HEK293 (cell line): ENCODE measurements at regions not wholly inside any gene's neighbourhood (a gene's known extent, or its start where the extent isn't known, plus 50 kb on each side); places are given as distances from the start of the nearest gene placed in this dataset.

Experiments
- CTCF ChIA-PET: fragments of 350-600 bp; formaldehyde crosslinking; extraction: SDS; loops from one replicate; lab custom pipeline; 2021; ENCODE audit warnings: antibody characterized with exemption; lab: Yijun Ruan, JAX
- POLR2A ChIA-PET: fragments of 300-600 bp; formaldehyde crosslinking; extraction: SDS; loops from one replicate; lab custom pipeline; 2020; ENCODE audit warnings: antibody characterized with exemption, inconsistent platforms; lab: Yijun Ruan, JAX
- H3K27ac ChIP-seq: fragments of 200-500 bp; sonication (Bioruptor generic); 2 replicates; pipeline ENCODE4 v1.5.1; 2014; ENCODE audit warnings: low read depth, low read length, control low read depth, inconsistent platforms; ENCODE audit errors: extremely low read depth
- H3K36me3 ChIP-seq, 2 experiments: fragments of 200-500 bp in 1 of 2; sonication (Bioruptor generic) in 1 of 2; 1 replicate in 1 of 2; 2 replicates in 1 of 2; pipeline ENCODE4 v1.5.1; 2014 to 2017; ENCODE audit warnings: inconsistent platforms in 2 of 2, low read length in 2 of 2; ENCODE audit not compliant: control insufficient read depth in 2 of 2, insufficient read depth in 1 of 2
- H3K4me1 ChIP-seq: fragments of 200-500 bp; sonication (Bioruptor generic); 2 replicates; pipeline ENCODE4 v1.5.1; 2014; ENCODE audit warnings: mild to moderate bottlenecking, low read length, inconsistent platforms; ENCODE audit not compliant: control insufficient read depth, insufficient read depth
- H3K4me3 ChIP-seq: 2 replicates; pipeline ENCODE4 v1.5.1; 2011; ENCODE audit warnings: low read depth, mild to moderate bottlenecking, control low read depth, low read length, moderate library complexity
- H3K9me3 ChIP-seq: fragments of 200-500 bp; sonication (Bioruptor generic); 2 replicates; pipeline ENCODE4 v1.5.1; 2014; ENCODE audit warnings: low read depth, low read length, inconsistent platforms; ENCODE audit not compliant: control insufficient read depth, insufficient read depth
- BCL11B ChIP-seq: fragments of 450-650 bp; formaldehyde crosslinking; IDR thresholded peaks from 2 replicates; pipeline ENCODE4 v1.5.1; 2016; ENCODE audit warnings: low read depth, missing biosample characterization, missing genetic modification characterization
- GLI2 ChIP-seq: fragments of 450-650 bp; formaldehyde crosslinking; IDR thresholded peaks from 2 replicates; pipeline ENCODE4; 2017; ENCODE audit warnings: missing biosample characterization, missing genetic modification characterization, low read depth, borderline replicate concordance
- GLIS1 ChIP-seq: fragments of 450-650 bp; formaldehyde crosslinking; IDR thresholded peaks from 2 replicates; pipeline ENCODE4 v1.5.1; 2016; ENCODE audit warnings: missing biosample characterization, missing genetic modification characterization
- SCRT1 ChIP-seq: fragments of 450-650 bp; formaldehyde crosslinking; IDR thresholded peaks from 2 replicates; pipeline ENCODE4 v1.5.1; 2016; ENCODE audit warnings: missing biosample characterization, missing genetic modification characterization, borderline replicate concordance
- YY2 ChIP-seq: fragments of 450-650 bp; formaldehyde crosslinking; IDR thresholded peaks from 2 replicates; pipeline ENCODE4 v1.5.1; 2016; ENCODE audit warnings: missing biosample characterization, missing genetic modification characterization
- ZBTB44 ChIP-seq: fragments of 450-650 bp; IDR thresholded peaks from 2 replicates; pipeline ENCODE4 v1.5.1; 2018; ENCODE audit warnings: missing biosample characterization, mild to moderate bottlenecking, missing genetic modification characterization
- ZBTB49 ChIP-seq: fragments of 450-650 bp; formaldehyde crosslinking; IDR thresholded peaks from 2 replicates; pipeline ENCODE4 v1.5.1; 2016; ENCODE audit warnings: missing biosample characterization, missing genetic modification characterization, low read depth
- ZNF175 ChIP-seq: fragments of 450-650 bp; formaldehyde crosslinking; IDR thresholded peaks from 2 replicates; pipeline ENCODE4 v1.5.1; 2016; ENCODE audit warnings: missing biosample characterization, missing genetic modification characterization
- ZNF26 ChIP-seq: fragments of 450-650 bp; formaldehyde crosslinking; IDR thresholded peaks from 2 replicates; pipeline ENCODE4 v1.5.1; 2016; ENCODE audit warnings: missing biosample characterization, missing genetic modification characterization
- ZNF341 ChIP-seq: fragments of 450-650 bp; formaldehyde crosslinking; IDR thresholded peaks from 2 replicates; pipeline ENCODE4; 2016; ENCODE audit warnings: low read depth, missing biosample characterization, missing genetic modification characterization
- ZNF354C ChIP-seq: fragments of 450-650 bp; formaldehyde crosslinking; IDR thresholded peaks from 2 replicates; pipeline ENCODE4 v1.5.1; 2016; ENCODE audit warnings: missing biosample characterization, missing genetic modification characterization, low read depth, borderline replicate concordance
- ZNF501 ChIP-seq: fragments of 450-650 bp; formaldehyde crosslinking; IDR thresholded peaks from 2 replicates; pipeline ENCODE4 v1.5.1; 2016; ENCODE audit warnings: missing biosample characterization, missing genetic modification characterization
- ZNF596 ChIP-seq: fragments of 450-650 bp; IDR thresholded peaks from 2 replicates; pipeline ENCODE4 v1.5.0; 2018; ENCODE audit warnings: missing biosample characterization, mild to moderate bottlenecking, missing genetic modification characterization, moderate library complexity
- ZNF610 ChIP-seq: fragments of 450-650 bp; formaldehyde crosslinking; IDR thresholded peaks from 2 replicates; pipeline ENCODE4 v1.5.1; 2016; ENCODE audit warnings: missing biosample characterization, missing genetic modification characterization, borderline replicate concordance
- ZNF623 ChIP-seq: fragments of 450-650 bp; formaldehyde crosslinking; IDR thresholded peaks from 2 replicates; pipeline ENCODE4 v1.5.1; 2016; ENCODE audit warnings: missing biosample characterization, missing genetic modification characterization
- ZNF645 ChIP-seq: fragments of 450-650 bp; formaldehyde crosslinking; IDR thresholded peaks from 2 replicates; pipeline ENCODE4; 2016; ENCODE audit warnings: missing biosample characterization, missing genetic modification characterization
- ZNF776 ChIP-seq: fragments of 450-650 bp; formaldehyde crosslinking; IDR thresholded peaks from 2 replicates; pipeline ENCODE4 v1.5.0; 2017; ENCODE audit warnings: missing biosample characterization, missing genetic modification characterization, borderline replicate concordance
- TF ChIP-seq, protein P1 (sequence below): fragments of 450-650 bp; formaldehyde crosslinking; conservative IDR thresholded peaks from 2 replicates; pipeline ENCODE4 v1.5.1; 2016; ENCODE audit warnings: low read depth, missing biosample characterization, missing genetic modification characterization
- TF ChIP-seq, protein P2 (sequence below): fragments of 450-650 bp; formaldehyde crosslinking; IDR thresholded peaks from 2 replicates; pipeline ENCODE4 v1.5.1; 2016; ENCODE audit warnings: missing biosample characterization, missing genetic modification characterization

GRCh38 chr11:11746449-11746848 is 95.3 kb upstream of the USP47 start:
- Histone ChIP-seq H3K27ac (no peak overlapping the region), H3K36me3 (no peaks in the 10 kb centered on the region), H3K4me3 (no peak overlapping the region), H3K4me1 (no peaks in the 10 kb centered on the region), H3K9me3 (no peaks in the 10 kb centered on the region)
- CTCF ChIA-PET = no interaction called here
- TF ChIP-seq GLIS1 (no peak), GLI2 (tag by site-specific recombination) (no peak), ZNF596 (no peak), ZNF610 (tag by site-specific recombination) (no peak), ZNF501 (no peak), ZNF26 (tag by site-specific recombination) (no peak), ZNF341 (no peak), ZNF776 (tag by site-specific recombination) (no peak), ZNF645 (no peak), ZNF354C (tag by site-specific recombination) (no peak)
- TF ChIP-seq, protein P1, sequence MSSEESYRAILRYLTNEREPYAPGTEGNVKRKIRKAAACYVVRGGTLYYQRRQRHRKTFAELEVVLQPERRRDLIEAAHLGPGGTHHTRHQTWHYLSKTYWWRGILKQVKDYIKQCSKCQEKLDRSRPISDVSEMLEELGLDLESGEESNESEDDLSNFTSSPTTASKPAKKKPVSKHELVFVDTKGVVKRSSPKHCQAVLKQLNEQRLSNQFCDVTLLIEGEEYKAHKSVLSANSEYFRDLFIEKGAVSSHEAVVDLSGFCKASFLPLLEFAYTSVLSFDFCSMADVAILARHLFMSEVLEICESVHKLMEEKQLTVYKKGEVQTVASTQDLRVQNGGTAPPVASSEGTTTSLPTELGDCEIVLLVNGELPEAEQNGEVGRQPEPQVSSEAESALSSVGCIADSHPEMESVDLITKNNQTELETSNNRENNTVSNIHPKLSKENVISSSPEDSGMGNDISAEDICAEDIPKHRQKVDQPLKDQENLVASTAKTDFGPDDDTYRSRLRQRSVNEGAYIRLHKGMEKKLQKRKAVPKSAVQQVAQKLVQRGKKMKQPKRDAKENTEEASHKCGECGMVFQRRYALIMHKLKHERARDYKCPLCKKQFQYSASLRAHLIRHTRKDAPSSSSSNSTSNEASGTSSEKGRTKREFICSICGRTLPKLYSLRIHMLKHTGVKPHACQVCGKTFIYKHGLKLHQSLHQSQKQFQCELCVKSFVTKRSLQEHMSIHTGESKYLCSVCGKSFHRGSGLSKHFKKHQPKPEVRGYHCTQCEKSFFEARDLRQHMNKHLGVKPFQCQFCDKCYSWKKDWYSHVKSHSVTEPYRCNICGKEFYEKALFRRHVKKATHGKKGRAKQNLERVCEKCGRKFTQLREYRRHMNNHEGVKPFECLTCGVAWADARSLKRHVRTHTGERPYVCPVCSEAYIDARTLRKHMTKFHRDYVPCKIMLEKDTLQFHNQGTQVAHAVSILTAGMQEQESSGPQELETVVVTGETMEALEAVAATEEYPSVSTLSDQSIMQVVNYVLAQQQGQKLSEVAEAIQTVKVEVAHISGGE (tag by site-specific recombination) = no peak
- TF ChIP-seq, protein P2, sequence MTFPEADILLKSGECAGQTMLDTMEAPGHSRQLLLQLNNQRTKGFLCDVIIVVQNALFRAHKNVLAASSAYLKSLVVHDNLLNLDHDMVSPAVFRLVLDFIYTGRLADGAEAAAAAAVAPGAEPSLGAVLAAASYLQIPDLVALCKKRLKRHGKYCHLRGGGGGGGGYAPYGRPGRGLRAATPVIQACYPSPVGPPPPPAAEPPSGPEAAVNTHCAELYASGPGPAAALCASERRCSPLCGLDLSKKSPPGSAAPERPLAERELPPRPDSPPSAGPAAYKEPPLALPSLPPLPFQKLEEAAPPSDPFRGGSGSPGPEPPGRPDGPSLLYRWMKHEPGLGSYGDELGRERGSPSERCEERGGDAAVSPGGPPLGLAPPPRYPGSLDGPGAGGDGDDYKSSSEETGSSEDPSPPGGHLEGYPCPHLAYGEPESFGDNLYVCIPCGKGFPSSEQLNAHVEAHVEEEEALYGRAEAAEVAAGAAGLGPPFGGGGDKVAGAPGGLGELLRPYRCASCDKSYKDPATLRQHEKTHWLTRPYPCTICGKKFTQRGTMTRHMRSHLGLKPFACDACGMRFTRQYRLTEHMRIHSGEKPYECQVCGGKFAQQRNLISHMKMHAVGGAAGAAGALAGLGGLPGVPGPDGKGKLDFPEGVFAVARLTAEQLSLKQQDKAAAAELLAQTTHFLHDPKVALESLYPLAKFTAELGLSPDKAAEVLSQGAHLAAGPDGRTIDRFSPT (tag by site-specific recombination) = no peak
- POLR2A ChIA-PET = no interaction called here

- no peak overlapping the region for H3K27ac ChIP-seq
- no peaks in the 10 kb centered on the region for H3K9me3 ChIP-seq
- H3K4me3 ChIP-seq = no peak overlapping the region
- TF ChIP-seq YY2 = no peak
- TF ChIP-seq ZNF623 = no peak
- TF ChIP-seq ZBTB44 (tag by site-specific recombination) = no peak
- TF ChIP-seq BCL11B = no peak
- no peak for TF ChIP-seq ZBTB49 (tag by site-specific recombination)
- no peak for TF ChIP-seq SCRT1 (tag by site-specific recombination)
- no peak for TF ChIP-seq ZNF175
- H3K4me1 ChIP-seq = no peaks in the 10 kb centered on the region
- CTCF ChIA-PET = interaction anchor here (0.7 kb wide), 1 partner anchor 818 kb away, joined by 4 read pairs; no protein-coding TSS in a partner anchor
- no peaks in the 10 kb centered on the region for H3K36me3 ChIP-seq
- POLR2A ChIA-PET = no interaction called here
Measured at GRCh38 chr11:11743216-11743615, 98.6 kb upstream of the USP47 start.
